ENCODE measurements at regions not wholly inside any gene's neighbourhood (a gene's known extent, or its start where the extent isn't known, plus 50 kb on each side); places are given as distances from the start of the nearest gene placed in this dataset.
A peak's percentile ranks its signal among the peaks of the same experiment; 100 is the strongest.

DNA sequence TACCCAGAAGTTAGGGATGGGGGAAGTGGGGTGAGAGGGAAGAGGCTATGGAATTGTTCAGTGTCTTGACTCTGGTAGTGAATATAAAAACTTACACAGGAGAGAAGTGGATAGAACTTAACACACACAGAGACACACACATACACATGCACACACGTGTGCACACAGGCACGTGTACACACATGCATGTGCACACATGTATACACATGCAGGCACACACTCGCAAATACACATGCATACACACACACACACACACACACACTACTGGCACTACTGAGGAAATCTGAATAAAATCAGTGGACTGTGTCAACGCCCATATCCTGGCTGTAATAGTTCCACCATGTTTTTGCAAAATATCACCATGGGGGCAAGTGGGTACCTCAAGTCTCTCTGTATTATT lies 107.9 kb downstream of the IRS2 start:
- WGBS, 2 donors (ENCODE audit: extremely low coverage in 2 of 2, insufficient read length in 2 of 2, insufficient replicate concordance in 1 of 2): no CpG with 5 or more reads among the region's 4 CpGs
- DNase-seq (ENCODE audit: low spot score): no peak

DNA sequence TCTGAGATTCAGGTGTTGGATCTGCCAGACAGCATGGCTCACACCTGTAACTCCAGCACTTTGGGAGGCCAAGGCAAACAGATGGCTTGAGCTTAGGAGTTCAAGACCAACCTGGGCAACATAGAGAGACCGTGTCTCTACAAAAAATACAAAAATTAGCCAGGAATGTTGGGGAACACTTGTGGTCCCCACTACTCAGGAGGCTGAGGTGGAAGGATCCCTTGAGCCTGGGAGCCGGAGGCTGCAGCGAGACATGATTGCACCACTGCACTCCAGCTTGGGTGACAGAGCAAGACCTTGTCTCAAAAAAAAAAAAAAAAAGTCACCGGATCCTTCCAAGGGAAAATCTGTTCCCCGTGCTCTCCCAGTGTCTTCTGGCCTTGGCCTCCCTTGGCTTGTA lies 109.2 kb downstream of the IRS2 start:
- H3K27me3 ChIP-seq (ENCODE audit: control insufficient read depth in 3 of 3, insufficient read depth in 3 of 3, low read depth in 1 of 3, low read length in 3 of 3): no peaks in the 10 kb centered on the region
- H3K4me2 ChIP-seq (ENCODE audit: insufficient read depth, low read length, poor library complexity, severe bottlenecking): no peak overlapping the region
- no peak overlapping the region for H2BK120ac ChIP-seq (ENCODE audit: low read depth, low read length)
- no peak for DNase-seq (ENCODE audit: low spot score)
- no peak overlapping the region for H3K27ac ChIP-seq (replicated peaks; ENCODE audit: low read length)
- no peak overlapping the region for H3K4ac ChIP-seq (ENCODE audit: low read length)
- H3K14ac ChIP-seq (ENCODE audit: low read length): no peak overlapping the region
- H3K4me1 ChIP-seq (ENCODE audit: control insufficient read depth in 2 of 2, insufficient read depth in 1 of 2, low read depth in 1 of 2, low read length in 2 of 2): peaks cover 0 to 5% of the 10 kb centered on the region in 2 donors
- no peak overlapping the region for H3K23ac ChIP-seq (ENCODE audit: low read depth, low read length, poor library complexity)
- no peak overlapping the region for H4K8ac ChIP-seq (ENCODE audit: low read depth, low read length)
- no peak overlapping the region for H4K91ac ChIP-seq (ENCODE audit: low read depth, low read length, poor library complexity)
- no peak overlapping the region for H3K4me3 ChIP-seq (ENCODE audit: low read length in 2 of 2)
- H2AK5ac ChIP-seq (ENCODE audit: low read depth, low read length): no peak overlapping the region
- H2BK15ac ChIP-seq (ENCODE audit: low read length): no peak overlapping the region
- no peak overlapping the region for H3K9ac ChIP-seq (ENCODE audit: low read depth, low read length, poor library complexity)
- no peak overlapping the region for H2BK12ac ChIP-seq (ENCODE audit: low read length)
- H3K79me1 ChIP-seq (ENCODE audit: low read depth, low read length): peaks cover 2% of the 10 kb centered on the region
- no peak overlapping the region for H2AFZ ChIP-seq (ENCODE audit: low read length)
- no peak overlapping the region for H3K18ac ChIP-seq (ENCODE audit: low read length)
- no CpG with 5 or more reads among the region's 5 CpGs for WGBS, 2 donors (ENCODE audit: extremely low coverage in 2 of 2, insufficient read length in 2 of 2, insufficient replicate concordance in 1 of 2)
- no peaks in the 10 kb centered on the region for H3K9me3 ChIP-seq (replicated peaks in 1 of 2; ENCODE audit: control insufficient read depth in 2 of 2, insufficient read depth in 1 of 2, low read depth in 1 of 2, low read length in 2 of 2)
- no peak overlapping the region for H2BK5ac ChIP-seq (ENCODE audit: low read length)
- no peaks in the 10 kb centered on the region for H3K36me3 ChIP-seq (replicated peaks in 1 of 2; ENCODE audit: control insufficient read depth in 2 of 2, insufficient read depth in 2 of 2, low read length in 2 of 2)

More for the DNA sequence above, 107.9 kb downstream of the IRS2 start:
- Histone ChIP-seq H2BK120ac (ENCODE audit: low read depth, low read length) (no peak overlapping the region), H3K9ac (ENCODE audit: low read depth, low read length, poor library complexity) (no peak overlapping the region), H3K9me3 (replicated peaks in 1 of 2; ENCODE audit: control insufficient read depth in 2 of 2, insufficient read depth in 1 of 2, low read depth in 1 of 2, low read length in 2 of 2) (no peaks in the 10 kb centered on the region), H3K4ac (ENCODE audit: low read length) (no peak overlapping the region), H2BK12ac (ENCODE audit: low read length) (no peak overlapping the region), H3K4me3 (ENCODE audit: low read length in 2 of 2) (no peak overlapping the region), H4K8ac (ENCODE audit: low read depth, low read length) (no peak overlapping the region), H3K18ac (ENCODE audit: low read length) (no peak overlapping the region), H3K14ac (ENCODE audit: low read length) (no peak overlapping the region), H2BK15ac (ENCODE audit: low read length) (no peak overlapping the region), H3K4me2 (ENCODE audit: insufficient read depth, low read length, poor library complexity, severe bottlenecking) (no peak overlapping the region), H3K27ac (replicated peaks; ENCODE audit: low read length) (no peak overlapping the region), H2BK5ac (ENCODE audit: low read length) (no peak overlapping the region), H4K91ac (ENCODE audit: low read depth, low read length, poor library complexity) (no peak overlapping the region), H3K79me1 (ENCODE audit: low read depth, low read length) (peaks cover 2% of the 10 kb centered on the region), H2AK5ac (ENCODE audit: low read depth, low read length) (no peak overlapping the region), H3K23ac (ENCODE audit: low read depth, low read length, poor library complexity) (no peak overlapping the region), H3K27me3 (ENCODE audit: control insufficient read depth in 3 of 3, insufficient read depth in 3 of 3, low read depth in 1 of 3, low read length in 3 of 3) (peaks cover 0 to 4% (median 0%) of the 10 kb centered on the region in 3 experiments), H3K36me3 (replicated peaks in 1 of 2; ENCODE audit: control insufficient read depth in 2 of 2, insufficient read depth in 2 of 2, low read length in 2 of 2) (no peaks in the 10 kb centered on the region), H3K4me1 (ENCODE audit: control insufficient read depth in 2 of 2, insufficient read depth in 1 of 2, low read depth in 1 of 2, low read length in 2 of 2) (peaks cover 0 to 4% of the 10 kb centered on the region in 2 donors), H2AFZ (ENCODE audit: low read length) (no peak overlapping the region)

DNA sequence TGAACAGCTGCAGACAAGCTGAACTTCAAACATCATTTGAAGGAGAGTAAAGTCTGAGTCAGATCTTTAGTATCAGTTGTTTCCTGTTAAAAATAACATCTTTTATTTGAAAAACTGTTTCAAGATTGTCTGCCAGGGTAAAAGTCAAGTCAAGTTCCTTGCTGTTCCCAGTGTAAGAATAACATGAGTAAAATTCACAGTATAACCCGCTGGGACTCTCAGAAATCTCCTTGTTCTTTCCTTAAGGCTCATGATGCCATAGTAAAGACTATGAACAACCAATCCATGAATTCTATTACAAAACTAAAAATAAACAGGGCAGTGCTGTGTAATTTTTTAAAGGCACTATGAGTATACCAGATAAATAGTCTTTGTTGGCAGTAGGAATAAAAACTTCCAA lies 112.9 kb downstream of the IRS2 start:
- no peak overlapping the region for H3K4ac ChIP-seq (ENCODE audit: low read length)
- H2BK120ac ChIP-seq (ENCODE audit: low read depth, low read length): no peak overlapping the region
- no peak overlapping the region for H3K4me2 ChIP-seq (ENCODE audit: insufficient read depth, low read length, poor library complexity, severe bottlenecking)
- H2BK12ac ChIP-seq (ENCODE audit: low read length): no peak overlapping the region
- H2AFZ ChIP-seq (ENCODE audit: low read length): no peak overlapping the region
- no peaks in the 10 kb centered on the region for H3K36me3 ChIP-seq (replicated peaks in 1 of 2; ENCODE audit: control insufficient read depth in 2 of 2, insufficient read depth in 2 of 2, low read length in 2 of 2)
- no peak for DNase-seq (ENCODE audit: low spot score)
- H4K8ac ChIP-seq (ENCODE audit: low read depth, low read length): no peak overlapping the region
- no peak overlapping the region for H2BK5ac ChIP-seq (ENCODE audit: low read length)
- H4K91ac ChIP-seq (ENCODE audit: low read depth, low read length, poor library complexity): no peak overlapping the region
- no peak overlapping the region for H3K9ac ChIP-seq (ENCODE audit: low read depth, low read length, poor library complexity)
- no peak overlapping the region for H2BK15ac ChIP-seq (ENCODE audit: low read length)
- no CpG with 5 or more reads among the region's 1 CpG for WGBS, 2 donors (ENCODE audit: extremely low coverage in 2 of 2, insufficient read length in 2 of 2, insufficient replicate concordance in 1 of 2)
- H3K4me1 ChIP-seq (ENCODE audit: control insufficient read depth in 2 of 2, insufficient read depth in 1 of 2, low read depth in 1 of 2, low read length in 2 of 2): peaks cover 0 to 25% of the 10 kb centered on the region in 2 donors
- no peak overlapping the region for H3K23ac ChIP-seq (ENCODE audit: low read depth, low read length, poor library complexity)
- no peak overlapping the region for H3K14ac ChIP-seq (ENCODE audit: low read length)
- H3K27ac ChIP-seq (replicated peaks; ENCODE audit: low read length): no peak overlapping the region
- H3K27me3 ChIP-seq (ENCODE audit: control insufficient read depth in 3 of 3, insufficient read depth in 3 of 3, low read depth in 1 of 3, low read length in 3 of 3): no peaks in the 10 kb centered on the region
- no peaks in the 10 kb centered on the region for H3K9me3 ChIP-seq (replicated peaks in 1 of 2; ENCODE audit: control insufficient read depth in 2 of 2, insufficient read depth in 1 of 2, low read depth in 1 of 2, low read length in 2 of 2)
- no peaks in the 10 kb centered on the region for H3K79me1 ChIP-seq (ENCODE audit: low read depth, low read length)
- H3K18ac ChIP-seq (ENCODE audit: low read length): no peak overlapping the region
- H3K4me3 ChIP-seq (ENCODE audit: low read length in 2 of 2): no peak overlapping the region
- no peak overlapping the region for H2AK5ac ChIP-seq (ENCODE audit: low read depth, low read length)

DNA sequence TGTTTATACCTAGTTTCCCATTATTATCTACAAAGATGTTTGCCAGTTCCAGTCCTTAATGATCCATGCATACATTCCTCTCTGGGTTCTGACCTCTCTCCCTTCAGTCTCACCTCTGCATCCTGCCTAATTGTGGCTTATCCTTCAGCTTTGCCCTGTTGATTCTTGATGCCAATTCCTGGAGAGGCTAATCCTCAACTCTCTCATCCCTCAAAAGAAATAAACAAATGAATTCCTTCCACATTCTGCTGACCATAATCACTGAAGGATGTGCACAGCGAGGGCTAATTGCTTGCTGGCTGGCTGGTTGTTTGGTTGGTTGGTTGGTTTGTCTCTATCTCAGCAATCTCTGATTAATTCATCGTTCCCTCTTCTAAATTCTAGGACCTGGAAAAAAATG lies 113.8 kb downstream of the IRS2 start:
- H3K36me3 ChIP-seq (replicated peaks in 1 of 2; ENCODE audit: control insufficient read depth in 2 of 2, insufficient read depth in 2 of 2, low read length in 2 of 2): no peaks in the 10 kb centered on the region
- H2BK12ac ChIP-seq (ENCODE audit: low read length): no peak overlapping the region
- no peak overlapping the region for H3K9ac ChIP-seq (ENCODE audit: low read depth, low read length, poor library complexity)
- no peak overlapping the region for H2AFZ ChIP-seq (ENCODE audit: low read length)
- no peak overlapping the region for H3K27ac ChIP-seq (replicated peaks; ENCODE audit: low read length)
- peaks cover 0 to 30% of the 10 kb centered on the region in 2 donors for H3K4me1 ChIP-seq (ENCODE audit: control insufficient read depth in 2 of 2, insufficient read depth in 1 of 2, low read depth in 1 of 2, low read length in 2 of 2)
- no peak overlapping the region for H2BK15ac ChIP-seq (ENCODE audit: low read length)
- H3K79me1 ChIP-seq (ENCODE audit: low read depth, low read length): no peaks in the 10 kb centered on the region
- DNase-seq (ENCODE audit: low spot score): peak; percentile 82
- H2BK5ac ChIP-seq (ENCODE audit: low read length): no peak overlapping the region
- no peaks in the 10 kb centered on the region for H3K27me3 ChIP-seq (ENCODE audit: control insufficient read depth in 3 of 3, insufficient read depth in 3 of 3, low read depth in 1 of 3, low read length in 3 of 3)
- no peak overlapping the region for H4K8ac ChIP-seq (ENCODE audit: low read depth, low read length)
- no peak overlapping the region for H4K91ac ChIP-seq (ENCODE audit: low read depth, low read length, poor library complexity)
- no peak overlapping the region for H3K4me3 ChIP-seq (ENCODE audit: low read length in 2 of 2)
- no peaks in the 10 kb centered on the region for H3K9me3 ChIP-seq (replicated peaks in 1 of 2; ENCODE audit: control insufficient read depth in 2 of 2, insufficient read depth in 1 of 2, low read depth in 1 of 2, low read length in 2 of 2)
- H3K18ac ChIP-seq (ENCODE audit: low read length): no peak overlapping the region
- H3K14ac ChIP-seq (ENCODE audit: low read length): no peak overlapping the region
- H2AK5ac ChIP-seq (ENCODE audit: low read depth, low read length): no peak overlapping the region
- no peak overlapping the region for H3K4ac ChIP-seq (ENCODE audit: low read length)
- H3K4me2 ChIP-seq (ENCODE audit: insufficient read depth, low read length, poor library complexity, severe bottlenecking): no peak overlapping the region
- no CpG with 5 or more reads among the region's 2 CpGs for WGBS, 2 donors (ENCODE audit: extremely low coverage in 2 of 2, insufficient read length in 2 of 2, insufficient replicate concordance in 1 of 2)
- no peak overlapping the region for H2BK120ac ChIP-seq (ENCODE audit: low read depth, low read length)
- no peak overlapping the region for H3K23ac ChIP-seq (ENCODE audit: low read depth, low read length, poor library complexity)

All from neuronal stem cell (in vitro differentiated cells).